Smooth muscle cell (in vitro differentiated cells): ENCODE measurements at regions not wholly inside any gene's neighbourhood (a gene's known extent, or its start where the extent isn't known, plus 50 kb on each side); places are given as distances from the start of the nearest gene placed in this dataset.

Experiments used
- DNase-seq: peaks from one replicate; lab custom pipeline; 2025; ENCODE audit not compliant: unreplicated experiment; lab: John Stamatoyannopoulos, UW
- H2AFZ ChIP-seq: fragments of 200-600 bp; sonication (generic); 2 replicates; pipeline ENCODE4 v1.6.0; 2016; ENCODE audit warnings: antibody characterized with exemption, low read depth, mild to moderate bottlenecking
- H3F3A ChIP-seq: fragments of 200-600 bp; sonication (generic); 2 replicates; pipeline ENCODE4 v1.6.0; 2017; ENCODE audit warnings: antibody characterized with exemption, low read depth
- H3K27ac ChIP-seq: fragments of 200-600 bp; sonication (generic); 2 replicates; pipeline ENCODE4 v1.5.1; 2016; ENCODE audit warnings: low read depth, mild to moderate bottlenecking
- H3K27me3 ChIP-seq: fragments of 200-600 bp; sonication (generic); 2 replicates; pipeline ENCODE4 v1.6.1; 2016; ENCODE audit warnings: low read depth, mild to moderate bottlenecking
- H3K36me3 ChIP-seq: fragments of 200-600 bp; sonication (generic); 2 replicates; pipeline ENCODE4 v1.5.1; 2016; ENCODE audit warnings: low read depth
- H3K4me1 ChIP-seq: fragments of 200-600 bp; sonication (generic); 2 replicates; pipeline ENCODE4 v1.5.1; 2016; ENCODE audit warnings: low read depth
- H3K4me2 ChIP-seq: fragments of 200-600 bp; sonication (generic); 2 replicates; pipeline ENCODE4 v1.6.0; 2016; ENCODE audit warnings: mild to moderate bottlenecking
- H3K4me3 ChIP-seq: fragments of 200-600 bp; sonication (generic); 2 replicates; pipeline ENCODE4 v1.5.1; 2016; ENCODE audit warnings: mild to moderate bottlenecking
- H3K79me2 ChIP-seq: fragments of 200-600 bp; sonication (generic); 2 replicates; pipeline ENCODE4 v1.6.0; 2016; ENCODE audit warnings: low read depth, mild to moderate bottlenecking
- H3K9ac ChIP-seq: fragments of 200-600 bp; sonication (generic); 2 replicates; pipeline ENCODE4 v1.6.0; 2016; ENCODE audit warnings: low read depth
- H3K9me3 ChIP-seq: fragments of 200-600 bp; sonication (generic); replicated peaks from 2 replicates; pipeline ENCODE4 v1.5.1; 2016; ENCODE audit warnings: low read depth
- H4K20me1 ChIP-seq: fragments of 200-600 bp; sonication (generic); 2 replicates; pipeline ENCODE4 v1.6.0; 2016; ENCODE audit warnings: low read depth
- WGBS: methylation state at CpG from one replicate; pipeline ENCODE4 v1.1.7; 2016; ENCODE audit warnings: low lambda C conversion rate; 5-methylcytosine and 5-hydroxymethylcytosine counted together
- TF ChIP-seq, protein P1 (sequence below): fragments of 200-600 bp; sonication (generic); IDR thresholded peaks from 2 replicates; pipeline ENCODE4 v1.5.1; 2017; ENCODE audit warnings: borderline replicate concordance, mild to moderate bottlenecking, antibody characterized with exemption; ENCODE audit not compliant: insufficient read depth, poor library complexity, severe bottlenecking

DNA sequence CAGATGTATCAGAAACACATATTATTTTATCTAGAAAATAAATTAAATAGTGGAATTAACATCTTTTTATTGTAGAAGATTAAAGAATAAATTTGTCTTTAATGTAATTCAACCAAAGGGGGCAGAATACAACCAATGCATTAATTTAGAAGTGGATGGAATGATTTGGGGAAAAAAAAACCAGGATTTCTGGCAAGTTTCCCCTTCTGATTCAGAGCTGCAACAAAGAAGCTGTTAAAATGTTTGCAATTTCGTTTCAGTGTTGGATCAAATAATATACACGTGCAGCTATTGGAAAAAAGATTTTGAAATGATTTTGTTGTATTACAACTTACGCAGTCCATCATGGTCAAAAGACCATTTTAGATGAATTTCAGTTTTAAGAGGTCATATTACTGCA, 71.6 kb upstream of the ZNF280D start:
- WGBS, result 89% methylated on average over 3 of the region's 3 CpGs
- H3K9ac ChIP-seq, result no peak overlapping the region
- H2AFZ ChIP-seq, result no peak overlapping the region
- H3K79me2 ChIP-seq, result no peaks in the 10 kb centered on the region
- H3K4me2 ChIP-seq, result no peak overlapping the region
- H3K27ac ChIP-seq, result no peak overlapping the region
- H3K9me3 ChIP-seq, result peaks cover 4% of the 10 kb centered on the region
- no peaks in the 10 kb centered on the region for H3K27me3 ChIP-seq
- no peak overlapping the region for H3K4me3 ChIP-seq
- no peaks in the 10 kb centered on the region for H3K36me3 ChIP-seq
- H3F3A ChIP-seq, result peaks cover 3% of the 10 kb centered on the region
- no peak for DNase-seq
- no peaks in the 10 kb centered on the region for H3K4me1 ChIP-seq
- TF ChIP-seq, protein P1, sequence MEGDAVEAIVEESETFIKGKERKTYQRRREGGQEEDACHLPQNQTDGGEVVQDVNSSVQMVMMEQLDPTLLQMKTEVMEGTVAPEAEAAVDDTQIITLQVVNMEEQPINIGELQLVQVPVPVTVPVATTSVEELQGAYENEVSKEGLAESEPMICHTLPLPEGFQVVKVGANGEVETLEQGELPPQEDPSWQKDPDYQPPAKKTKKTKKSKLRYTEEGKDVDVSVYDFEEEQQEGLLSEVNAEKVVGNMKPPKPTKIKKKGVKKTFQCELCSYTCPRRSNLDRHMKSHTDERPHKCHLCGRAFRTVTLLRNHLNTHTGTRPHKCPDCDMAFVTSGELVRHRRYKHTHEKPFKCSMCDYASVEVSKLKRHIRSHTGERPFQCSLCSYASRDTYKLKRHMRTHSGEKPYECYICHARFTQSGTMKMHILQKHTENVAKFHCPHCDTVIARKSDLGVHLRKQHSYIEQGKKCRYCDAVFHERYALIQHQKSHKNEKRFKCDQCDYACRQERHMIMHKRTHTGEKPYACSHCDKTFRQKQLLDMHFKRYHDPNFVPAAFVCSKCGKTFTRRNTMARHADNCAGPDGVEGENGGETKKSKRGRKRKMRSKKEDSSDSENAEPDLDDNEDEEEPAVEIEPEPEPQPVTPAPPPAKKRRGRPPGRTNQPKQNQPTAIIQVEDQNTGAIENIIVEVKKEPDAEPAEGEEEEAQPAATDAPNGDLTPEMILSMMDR, result no peak
- no peaks in the 10 kb centered on the region for H4K20me1 ChIP-seq

GRCh38 chr15:56804279-56804678, 71.0 kb upstream of the ZNF280D start:
- Histone ChIP-seq H3K4me1 (no peaks in the 10 kb centered on the region), H4K20me1 (no peaks in the 10 kb centered on the region), H3K9me3 (peaks cover 4% of the 10 kb centered on the region), H3K27ac (no peak overlapping the region), H3K36me3 (no peaks in the 10 kb centered on the region), H3K9ac (no peak overlapping the region), H3K79me2 (no peaks in the 10 kb centered on the region), H3F3A (peaks cover 3% of the 10 kb centered on the region), H2AFZ (no peak overlapping the region), H3K27me3 (no peaks in the 10 kb centered on the region), H3K4me3 (no peak overlapping the region), H3K4me2 (no peak overlapping the region)
- TF ChIP-seq, protein P1, result no peak
- WGBS, result 88% methylated on average over 3 of the region's 3 CpGs
- DNase-seq, result no peak

GRCh38 chr15:56802161-56802560, 68.9 kb upstream of the ZNF280D start:
- whole genome bisulfite sequencing, result 50% methylated on average over 1 of the region's 1 CpG
- Histone ChIP-seq H3K27me3 (no peaks in the 10 kb centered on the region), H2AFZ (no peak overlapping the region), H4K20me1 (no peaks in the 10 kb centered on the region), H3K4me2 (no peak overlapping the region), H3K9me3 (no peaks in the 10 kb centered on the region), H3K4me3 (no peak overlapping the region), H3K79me2 (no peaks in the 10 kb centered on the region), H3K27ac (no peak overlapping the region), H3K36me3 (no peaks in the 10 kb centered on the region), H3K9ac (no peak overlapping the region), H3K4me1 (no peaks in the 10 kb centered on the region), H3F3A (peaks cover 3% of the 10 kb centered on the region)
- no peak for DNase-seq
- TF ChIP-seq, protein P1, result no peak

GRCh38 chr15:56798639-56799038, 65.3 kb upstream of the ZNF280D start:
- 86% methylated on average over 6 of the region's 6 CpGs for WGBS
- H3K79me2 ChIP-seq, result no peaks in the 10 kb centered on the region
- H3K27me3 ChIP-seq, result no peaks in the 10 kb centered on the region
- no peak overlapping the region for H3K4me2 ChIP-seq
- TF ChIP-seq, protein P1, result no peak
- no peak for DNase-seq
- no peaks in the 10 kb centered on the region for H3K4me1 ChIP-seq
- H3K4me3 ChIP-seq, result no peak overlapping the region
- no peaks in the 10 kb centered on the region for H4K20me1 ChIP-seq
- no peak overlapping the region for H3K9ac ChIP-seq
- no peaks in the 10 kb centered on the region for H3K36me3 ChIP-seq
- H2AFZ ChIP-seq, result no peak overlapping the region
- no peak overlapping the region for H3K27ac ChIP-seq
- H3K9me3 ChIP-seq, result peaks cover 1% of the 10 kb centered on the region
- peaks cover 3% of the 10 kb centered on the region for H3F3A ChIP-seq
